ENCODE measurements at regions not wholly inside any gene's neighbourhood (a gene's known extent, or its start where the extent isn't known, plus 50 kb on each side); places are given as distances from the start of the nearest gene placed in this dataset.

DNA sequence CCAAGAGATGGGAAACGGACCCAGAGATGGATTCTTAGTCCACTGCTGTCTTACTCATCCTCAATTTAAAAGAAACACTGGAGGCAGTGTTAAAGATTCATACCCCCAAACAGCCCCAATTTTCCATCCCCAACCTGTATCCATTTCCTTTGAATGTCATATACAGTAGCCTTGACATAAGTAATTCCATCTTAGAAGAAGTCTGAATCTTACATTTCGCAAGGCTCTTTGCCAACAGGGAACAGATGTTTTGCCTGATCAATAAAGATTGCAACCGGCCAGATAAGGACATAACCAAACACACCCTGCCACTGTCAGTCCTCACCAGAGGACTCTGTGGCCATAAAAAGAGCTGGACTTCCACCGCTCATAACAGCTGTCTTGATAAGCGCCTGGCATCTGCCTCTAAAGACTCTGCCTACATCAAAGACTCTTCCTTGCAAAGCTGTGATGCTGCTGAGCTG is 59.0 kb upstream of the MED9 start:
- TF ChIP-seq EP300 (IDR thresholded peaks at IDR 0.05; ENCODE audit: borderline replicate concordance), result no peak
- TF ChIP-seq TEAD4 (IDR thresholded peaks at IDR 0.05), result no peak
- TF ChIP-seq CEBPB (IDR thresholded peaks at IDR 0.05), result no peak
- no peak for TF ChIP-seq ZBTB7A (IDR thresholded peaks at IDR 0.05; ENCODE audit: low read depth)
- TF ChIP-seq, protein P1, sequence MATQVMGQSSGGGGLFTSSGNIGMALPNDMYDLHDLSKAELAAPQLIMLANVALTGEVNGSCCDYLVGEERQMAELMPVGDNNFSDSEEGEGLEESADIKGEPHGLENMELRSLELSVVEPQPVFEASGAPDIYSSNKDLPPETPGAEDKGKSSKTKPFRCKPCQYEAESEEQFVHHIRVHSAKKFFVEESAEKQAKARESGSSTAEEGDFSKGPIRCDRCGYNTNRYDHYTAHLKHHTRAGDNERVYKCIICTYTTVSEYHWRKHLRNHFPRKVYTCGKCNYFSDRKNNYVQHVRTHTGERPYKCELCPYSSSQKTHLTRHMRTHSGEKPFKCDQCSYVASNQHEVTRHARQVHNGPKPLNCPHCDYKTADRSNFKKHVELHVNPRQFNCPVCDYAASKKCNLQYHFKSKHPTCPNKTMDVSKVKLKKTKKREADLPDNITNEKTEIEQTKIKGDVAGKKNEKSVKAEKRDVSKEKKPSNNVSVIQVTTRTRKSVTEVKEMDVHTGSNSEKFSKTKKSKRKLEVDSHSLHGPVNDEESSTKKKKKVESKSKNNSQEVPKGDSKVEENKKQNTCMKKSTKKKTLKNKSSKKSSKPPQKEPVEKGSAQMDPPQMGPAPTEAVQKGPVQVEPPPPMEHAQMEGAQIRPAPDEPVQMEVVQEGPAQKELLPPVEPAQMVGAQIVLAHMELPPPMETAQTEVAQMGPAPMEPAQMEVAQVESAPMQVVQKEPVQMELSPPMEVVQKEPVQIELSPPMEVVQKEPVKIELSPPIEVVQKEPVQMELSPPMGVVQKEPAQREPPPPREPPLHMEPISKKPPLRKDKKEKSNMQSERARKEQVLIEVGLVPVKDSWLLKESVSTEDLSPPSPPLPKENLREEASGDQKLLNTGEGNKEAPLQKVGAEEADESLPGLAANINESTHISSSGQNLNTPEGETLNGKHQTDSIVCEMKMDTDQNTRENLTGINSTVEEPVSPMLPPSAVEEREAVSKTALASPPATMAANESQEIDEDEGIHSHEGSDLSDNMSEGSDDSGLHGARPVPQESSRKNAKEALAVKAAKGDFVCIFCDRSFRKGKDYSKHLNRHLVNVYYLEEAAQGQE (IDR thresholded peaks at IDR 0.05; ENCODE audit: low read depth), result no peak
- TF ChIP-seq TCF12 (IDR thresholded peaks at IDR 0.05; ENCODE audit: low read depth), result no peak
- TF ChIP-seq NFIC (IDR thresholded peaks at IDR 0.05), result no peak

DNA sequence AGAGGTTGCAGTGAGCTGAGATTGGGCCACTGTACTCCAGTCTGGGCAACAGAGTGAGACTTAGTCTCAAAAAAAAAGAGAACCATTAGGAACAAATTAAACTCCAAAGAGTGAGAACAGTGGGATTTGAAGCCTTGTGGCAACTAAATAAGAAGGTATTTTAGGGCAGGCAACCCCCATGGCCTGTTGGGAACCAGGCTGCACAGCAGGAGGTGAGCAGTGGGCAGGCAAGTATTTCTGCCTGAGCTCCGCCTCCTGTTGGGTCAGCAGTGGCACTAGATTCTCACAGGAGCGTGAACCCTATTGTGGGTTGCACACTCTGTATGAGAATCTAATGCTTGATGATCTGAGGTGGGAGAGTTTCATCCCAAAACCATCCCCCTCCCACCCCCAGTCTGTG is 57.6 kb upstream of the MED9 start:
- no peak for TF ChIP-seq EP300 (IDR thresholded peaks at IDR 0.05; ENCODE audit: borderline replicate concordance)

DNA sequence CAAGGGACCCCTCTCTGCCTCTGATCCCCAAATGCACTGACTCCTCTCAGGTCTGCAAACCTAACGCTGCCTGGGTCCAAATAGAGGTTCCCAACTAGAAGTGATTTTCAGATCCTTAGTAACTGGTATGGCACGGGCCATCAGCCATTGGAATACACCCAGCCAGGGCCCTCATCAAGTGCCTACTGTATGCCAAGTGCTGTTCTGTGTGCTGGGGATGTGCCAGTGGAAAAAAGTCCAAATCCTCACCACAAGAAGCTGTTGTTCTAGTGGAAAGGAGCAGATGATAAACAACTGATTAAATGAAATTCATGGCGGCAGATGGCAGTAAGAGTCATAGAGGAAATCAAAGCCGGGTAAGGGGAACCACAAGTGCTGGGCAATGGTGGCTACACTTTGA is 57.2 kb upstream of the MED9 start:
- no peak for TF ChIP-seq CEBPB (IDR thresholded peaks at IDR 0.05)
- TF ChIP-seq TCF12 (IDR thresholded peaks at IDR 0.05; ENCODE audit: low read depth), result no peak
- no peak for TF ChIP-seq YY1 (IDR thresholded peaks at IDR 0.05; ENCODE audit: low read depth)
- no peak for TF ChIP-seq EP300 (IDR thresholded peaks at IDR 0.05; ENCODE audit: borderline replicate concordance)
- no peak for TF ChIP-seq NFIC (IDR thresholded peaks at IDR 0.05)
- TF ChIP-seq EGR1 (IDR thresholded peaks at IDR 0.05), result no peak
- TF ChIP-seq RAD21 (IDR thresholded peaks at IDR 0.05; ENCODE audit: low read depth), result no peak
- no peak for TF ChIP-seq CREB1 (IDR thresholded peaks at IDR 0.05; ENCODE audit: low read depth)
- TF ChIP-seq, protein P2, sequence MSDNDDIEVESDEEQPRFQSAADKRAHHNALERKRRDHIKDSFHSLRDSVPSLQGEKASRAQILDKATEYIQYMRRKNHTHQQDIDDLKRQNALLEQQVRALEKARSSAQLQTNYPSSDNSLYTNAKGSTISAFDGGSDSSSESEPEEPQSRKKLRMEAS (IDR thresholded peaks at IDR 0.05), result no peak

DNA sequence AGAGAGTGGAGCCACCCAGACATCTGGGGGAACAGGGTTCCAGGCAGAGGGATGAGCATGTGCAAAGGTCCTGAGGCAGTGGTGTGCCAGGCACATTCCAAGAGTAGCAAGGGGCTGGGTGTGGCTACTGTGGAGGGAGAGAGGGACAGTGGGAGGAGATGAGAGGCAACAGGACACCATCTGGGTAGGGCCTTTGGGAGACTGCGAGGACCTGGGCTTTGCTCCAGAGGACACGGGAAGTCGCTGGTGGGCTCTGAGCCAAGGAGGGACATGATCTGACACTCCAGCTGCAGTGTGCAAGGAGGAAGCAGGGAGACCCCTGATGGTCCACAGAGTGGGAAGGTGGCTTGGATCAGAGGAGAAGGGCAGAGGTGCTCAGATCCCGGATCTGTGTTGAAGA is 56.7 kb upstream of the MED9 start:
- TF ChIP-seq, protein P1 (IDR thresholded peaks at IDR 0.05; ENCODE audit: low read depth), result no peak
- TF ChIP-seq FOXM1 (IDR thresholded peaks at IDR 0.05; ENCODE audit: borderline replicate concordance, low read depth) (no peak), TEAD4 (IDR thresholded peaks at IDR 0.05) (no peak), RAD21 (IDR thresholded peaks at IDR 0.05; ENCODE audit: low read depth) (no peak), ZBTB7A (IDR thresholded peaks at IDR 0.05; ENCODE audit: low read depth) (no peak), CEBPB (IDR thresholded peaks at IDR 0.05) (no peak), YY1 (IDR thresholded peaks at IDR 0.05; ENCODE audit: low read depth) (no peak), EP300 (IDR thresholded peaks at IDR 0.05; ENCODE audit: borderline replicate concordance) (no peak), EGR1 (IDR thresholded peaks at IDR 0.05) (no peak), CREB1 (IDR thresholded peaks at IDR 0.05; ENCODE audit: low read depth) (no peak), TCF12 (IDR thresholded peaks at IDR 0.05; ENCODE audit: low read depth) (no peak), TAF1 (IDR thresholded peaks at IDR 0.05; ENCODE audit: low read depth) (no peak), NFIC (IDR thresholded peaks at IDR 0.05) (no peak)
- TF ChIP-seq, protein P3, sequence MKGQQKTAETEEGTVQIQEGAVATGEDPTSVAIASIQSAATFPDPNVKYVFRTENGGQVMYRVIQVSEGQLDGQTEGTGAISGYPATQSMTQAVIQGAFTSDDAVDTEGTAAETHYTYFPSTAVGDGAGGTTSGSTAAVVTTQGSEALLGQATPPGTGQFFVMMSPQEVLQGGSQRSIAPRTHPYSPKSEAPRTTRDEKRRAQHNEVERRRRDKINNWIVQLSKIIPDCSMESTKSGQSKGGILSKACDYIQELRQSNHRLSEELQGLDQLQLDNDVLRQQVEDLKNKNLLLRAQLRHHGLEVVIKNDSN (IDR thresholded peaks at IDR 0.05), result no peak
- TF ChIP-seq, protein P2 (IDR thresholded peaks at IDR 0.05), result no peak

DNA sequence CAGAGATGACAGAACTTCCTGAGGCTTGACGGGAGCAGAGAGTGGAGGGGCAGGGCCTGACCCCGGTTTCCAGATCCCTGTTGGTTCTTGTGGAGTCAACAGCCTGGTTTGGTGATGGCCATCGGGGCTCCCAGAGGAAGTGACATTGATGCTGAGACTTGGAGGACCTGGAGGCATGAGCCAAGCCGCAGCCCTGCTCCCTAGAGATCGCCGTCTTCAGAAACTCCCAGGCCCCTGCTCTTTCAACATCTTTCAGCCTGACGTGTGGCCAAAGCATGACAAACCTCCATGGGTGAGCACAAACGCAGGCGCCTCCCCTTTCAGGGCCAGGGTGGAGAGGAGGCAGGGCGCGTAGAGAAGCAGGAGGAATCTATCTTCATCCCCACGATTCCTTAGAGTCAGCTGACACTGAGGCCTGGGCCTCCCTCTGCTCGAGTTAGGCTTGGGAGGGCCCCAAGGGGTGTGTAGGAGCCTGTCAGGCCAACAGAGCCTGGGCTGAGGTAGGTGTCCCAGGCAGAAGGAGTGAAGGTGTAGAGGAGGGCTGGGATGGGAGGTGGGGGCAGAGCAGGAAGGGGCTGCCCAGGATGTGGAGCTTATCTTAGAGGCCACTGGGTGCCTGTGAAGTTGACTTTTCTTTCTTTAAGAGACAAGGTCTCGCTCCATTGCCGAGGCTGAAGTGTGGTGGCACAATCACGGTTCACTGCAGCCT is 56.1 kb upstream of the MED9 start:
- TF ChIP-seq EP300 (IDR thresholded peaks at IDR 0.05; ENCODE audit: borderline replicate concordance) (no peak), RAD21 (IDR thresholded peaks at IDR 0.05; ENCODE audit: low read depth) (no peak)

DNA sequence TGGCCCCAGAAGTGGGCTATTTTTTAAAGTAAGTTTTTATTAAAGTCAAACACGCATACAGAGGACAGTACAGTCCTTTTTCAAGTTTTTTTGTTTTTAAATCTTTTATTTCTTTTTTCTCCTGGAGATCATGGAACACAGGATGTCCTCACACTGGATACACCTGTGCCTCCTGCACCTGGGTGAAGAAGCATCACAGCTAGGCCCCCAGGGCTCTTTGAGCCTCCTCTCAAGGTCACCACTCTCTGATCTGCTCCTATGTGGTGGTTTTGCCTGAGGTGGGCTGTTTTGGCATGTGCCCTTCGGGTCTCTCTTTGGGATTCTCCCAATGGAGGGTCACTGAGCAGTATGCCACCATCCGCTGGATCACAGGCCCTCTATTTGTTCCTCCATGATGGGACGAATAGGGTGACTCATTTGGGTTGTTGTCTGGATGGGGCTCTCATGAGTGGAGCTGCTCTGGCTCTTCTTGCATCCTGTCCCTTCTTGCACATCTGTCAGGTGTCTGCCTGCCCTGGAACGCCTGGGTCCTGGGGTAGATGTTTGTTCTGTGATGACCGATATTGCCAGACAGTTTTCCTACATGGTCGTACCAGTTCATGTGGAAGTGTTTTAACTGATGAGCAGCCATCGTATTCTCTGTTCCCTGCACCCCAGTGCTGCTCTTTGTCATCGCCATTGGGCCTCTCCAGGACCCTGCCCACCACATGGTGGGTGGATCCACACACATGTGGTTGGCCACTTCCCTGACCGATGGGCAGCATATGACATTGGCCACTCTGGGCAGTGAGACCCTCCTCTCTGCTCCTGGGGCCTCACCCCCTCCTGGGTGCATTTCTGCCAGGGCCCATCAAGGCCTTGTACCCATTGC is 55.2 kb upstream of the MED9 start:
- TF ChIP-seq NFIC (IDR thresholded peaks at IDR 0.05) (no peak), ZBTB7A (IDR thresholded peaks at IDR 0.05; ENCODE audit: low read depth) (no peak), RAD21 (IDR thresholded peaks at IDR 0.05; ENCODE audit: low read depth) (no peak), YY1 (IDR thresholded peaks at IDR 0.05; ENCODE audit: low read depth) (no peak), CREB1 (IDR thresholded peaks at IDR 0.05; ENCODE audit: low read depth) (no peak), EGR1 (IDR thresholded peaks at IDR 0.05) (no peak)
- TF ChIP-seq, protein P2 (IDR thresholded peaks at IDR 0.05), result no peak
- TF ChIP-seq, protein P3 (IDR thresholded peaks at IDR 0.05), result no peak
